K562 (cell line): ENCODE measurements at regions not wholly inside any gene's neighbourhood (a gene's known extent, or its start where the extent isn't known, plus 50 kb on each side); places are given as distances from the start of the nearest gene placed in this dataset.

Source experiments
- ATAC-seq: fragments of 200-7000 bp; cut with Tn5 transposase; 3 replicates; pipeline ENCODE4 v1.9.1; 2020; ENCODE audit warnings: moderate library complexity
- BruUV-seq: library from RNA; stranded (reverse); fragments of 400-500 nt; replicated peaks from 2 replicates; lab custom pipeline; 2021; lab: Mats Ljungman, UMichigan
- CTCF ChIA-PET: fragments of 300-600 bp; formaldehyde crosslinking; extraction: SDS; loops from one replicate; lab custom pipeline; 2021; ENCODE audit warnings: low intra/inter-chr PET ratio; lab: Yijun Ruan, JAX
- POLR2A ChIA-PET: fragments of 300-600, 350-650 bp; sonication (Branson Sonifier 250); formaldehyde crosslinking; extraction: SDS; loops from one replicate; lab custom pipeline; 2021; ENCODE audit warnings: antibody characterized with exemption, inconsistent platforms; lab: Yijun Ruan, JAX
- DNase-seq, 4 experiments: peaks; one replicate each; pipeline versions ENCODE4 v3.0.0 to v3.0.0-alpha.2; 2011 to 2018; ENCODE audit warnings: low spot score in 3 of 4, mixed read lengths in 3 of 4; ENCODE audit errors: extremely low read depth in 1 of 4
- FAIRE-seq: peaks from 2 replicates; lab custom pipeline; 2011; peaks lifted over from hg19 to GRCh38; lab: Jason Lieb, UNC
- H2AFZ ChIP-seq: 2 replicates; pipeline ENCODE4 v1.6.0; 2011; ENCODE audit warnings: low read depth, low read length, control low read depth, inconsistent platforms
- H3K27ac ChIP-seq: fragments of 200-600 bp; 3 replicates; pipeline ENCODE4 v1.8.0; 2011; ENCODE audit warnings: low read depth, mild to moderate bottlenecking, control low read depth, inconsistent platforms, low read length, moderate library complexity, mixed read lengths; ENCODE audit errors: extremely low read depth
- H3K27me3 ChIP-seq, 2 experiments: fragments of 300-600 bp in 1 of 2; 2 replicates in 1 of 2; 3 replicates in 1 of 2; pipeline versions ENCODE4 v1.6.0 to v1.8.0; 2011; ENCODE audit warnings: inconsistent platforms in 2 of 2, low read length in 2 of 2, mild to moderate bottlenecking in 1 of 2, mixed read lengths in 1 of 2, moderate library complexity in 1 of 2; ENCODE audit not compliant: control insufficient read depth in 2 of 2, insufficient read depth in 2 of 2
- H3K36me3 ChIP-seq: fragments of 300-600 bp; 3 replicates; pipeline ENCODE4 v1.8.0; 2011; ENCODE audit warnings: mild to moderate bottlenecking, low read length, inconsistent platforms; ENCODE audit not compliant: control insufficient read depth, insufficient read depth
- H3K4me1 ChIP-seq, 2 experiments: fragments of 200-600 bp in 1 of 2; replicated peaks in 1 of 2; 2 replicates in 1 of 2; 3 replicates in 1 of 2; pipeline versions ENCODE4 v1.5.1 to v1.8.0; 2011; ENCODE audit warnings: inconsistent platforms in 2 of 2, low read length in 2 of 2, mild to moderate bottlenecking in 1 of 2, mixed read lengths in 1 of 2, moderate library complexity in 1 of 2; ENCODE audit not compliant: control insufficient read depth in 2 of 2, insufficient read depth in 2 of 2
- H3K4me2 ChIP-seq: 2 replicates; pipeline ENCODE4 v1.6.1; 2011; ENCODE audit warnings: low read length, control low read depth, inconsistent platforms, mixed read lengths; ENCODE audit not compliant: insufficient read depth
- H3K4me3 ChIP-seq: fragments of 200-600 bp; sonication (generic), shearing (Covaris generic); 2 replicates; pipeline ENCODE4 v1.5.1; 2016; ENCODE audit warnings: control low read depth, inconsistent platforms
- H3K79me2 ChIP-seq: fragments of 200-600 bp; 3 replicates; pipeline ENCODE4 v1.8.0; 2011; ENCODE audit warnings: low read length, inconsistent platforms; ENCODE audit not compliant: control insufficient read depth, insufficient read depth
- H3K9ac ChIP-seq, 2 experiments: 2 replicates each; pipeline versions ENCODE4 v1.6.0 to v1.6.1; 2011; ENCODE audit warnings: low read depth in 2 of 2, low read length in 2 of 2, control low read depth in 1 of 2, inconsistent platforms in 1 of 2, mild to moderate bottlenecking in 1 of 2, mixed read lengths in 1 of 2; ENCODE audit not compliant: insufficient read depth in 1 of 2
- H3K9me1 ChIP-seq: one replicate; pipeline ENCODE4 v1.6.0; 2011; ENCODE audit warnings: inconsistent platforms, mild to moderate bottlenecking, low read length, moderate library complexity; ENCODE audit not compliant: control insufficient read depth, insufficient read depth
- H3K9me3 ChIP-seq: replicated peaks from 2 replicates; pipeline ENCODE4 v1.5.1; 2011; ENCODE audit warnings: low read depth, low read length, inconsistent platforms; ENCODE audit not compliant: control insufficient read depth, insufficient read depth
- H4K20me1 ChIP-seq: replicated peaks from 2 replicates; pipeline ENCODE4 v1.6.1; 2011; ENCODE audit warnings: low read length, inconsistent platforms, mixed read lengths; ENCODE audit not compliant: control insufficient read depth, insufficient read depth
- BDP1 ChIP-seq: IDR thresholded peaks from 3 replicates; pipeline ENCODE4 v1.6.1; 2011; ENCODE audit not compliant: insufficient read length, insufficient read depth
- BRCA1 ChIP-seq, 2 experiments: fragments of 450-650 bp in 1 of 2; sonication (generic) in 1 of 2; formaldehyde crosslinking in 1 of 2; IDR thresholded peaks; 2 replicates each; pipeline versions ENCODE4 v1.5.0 to v1.6.1; 2017 to 2020; ENCODE audit warnings: mild to moderate bottlenecking in 1 of 2, missing genetic modification reagents in 1 of 2
- CBX3 ChIP-seq, 2 experiments: IDR thresholded peaks; 1 replicate in 1 of 2; 2 replicates in 1 of 2; pipeline ENCODE4 v1.6.1; 2012; ENCODE audit warnings: inconsistent platforms in 2 of 2, low read length in 2 of 2, borderline replicate concordance in 1 of 2, control low read depth in 1 of 2
- ERF ChIP-seq: fragments of 450-650 bp; formaldehyde crosslinking; IDR thresholded peaks from 2 replicates; pipeline ENCODE4 v1.4.0; 2020; ENCODE audit warnings: mild to moderate bottlenecking, mixed read lengths
- FOXA1 ChIP-seq: fragments of 450-650 bp; IDR thresholded peaks from 2 replicates; pipeline ENCODE4 v1.6.1; 2016; ENCODE audit warnings: mild to moderate bottlenecking, borderline replicate concordance
- HDGF ChIP-seq: fragments of 450-650 bp; IDR thresholded peaks from 2 replicates; pipeline ENCODE4 v1.6.1; 2016
- KLF13 ChIP-seq: fragments of 450-650 bp; IDR thresholded peaks from 2 replicates; pipeline ENCODE4 v1.6.1; 2016; ENCODE audit warnings: missing genetic modification characterization, low read depth, mild to moderate bottlenecking, missing compliant biosample characterization, moderate library complexity, borderline replicate concordance
- LCOR ChIP-seq: sonication (generic); formaldehyde crosslinking; IDR thresholded peaks from 2 replicates; pipeline ENCODE4 v1.8.0; 2022; ENCODE audit warnings: mild to moderate bottlenecking, missing genetic modification reagents
- MBD2 ChIP-seq: sonication (generic); IDR thresholded peaks from 2 replicates; pipeline ENCODE4 v1.6.1; 2016; ENCODE audit warnings: low read depth, borderline replicate concordance
- MECOM ChIP-seq: fragments of 250-450 bp; sonication (Bioruptor Pico); IDR thresholded peaks from 2 replicates; pipeline ENCODE4 v1.8.0; 2022; ENCODE audit warnings: inconsistent platforms
- MEIS2 ChIP-seq: fragments of 450-650 bp; IDR thresholded peaks from 2 replicates; pipeline ENCODE4 v1.6.1; 2014; ENCODE audit warnings: mild to moderate bottlenecking; ENCODE audit not compliant: partially characterized antibody
- POLR3G ChIP-seq: IDR thresholded peaks from 2 replicates; pipeline ENCODE4 v1.6.1; 2011; ENCODE audit not compliant: insufficient read length, insufficient replicate concordance; ENCODE audit errors: extremely low read depth
- PRMT5 ChIP-seq: sonication (generic); formaldehyde crosslinking; IDR thresholded peaks from 2 replicates; pipeline ENCODE4 v1.5.0; 2020; ENCODE audit warnings: missing genetic modification reagents
- RBBP5 ChIP-seq: fragments of 200-600 bp; sonication (generic); IDR thresholded peaks from 2 replicates; pipeline ENCODE4 v1.6.1; 2012; ENCODE audit warnings: borderline replicate concordance, mild to moderate bottlenecking, low read length, control low read depth, inconsistent platforms; ENCODE audit not compliant: insufficient read depth, poor library complexity, severe bottlenecking
- RCOR1 ChIP-seq, 2 experiments: IDR thresholded peaks; 2 replicates each; pipeline ENCODE4 v1.6.1; 2012; ENCODE audit warnings: low read depth in 2 of 2, low read length in 2 of 2, borderline replicate concordance in 1 of 2, improper control_type of control experiment in 1 of 2
- SIRT6 ChIP-seq: IDR thresholded peaks from one replicate; pipeline ENCODE4 v1.6.1; 2012; ENCODE audit warnings: low read depth, mild to moderate bottlenecking, control low read depth, inconsistent platforms, low read length, moderate library complexity
- SMARCB1 ChIP-seq: IDR thresholded peaks from 2 replicates; pipeline ENCODE4 v1.6.1; 2011; ENCODE audit warnings: improper control_type of control experiment, low read depth; ENCODE audit not compliant: insufficient read length
- TRIM28 ChIP-seq: fragments of 450-650 bp; IDR thresholded peaks from 2 replicates; pipeline ENCODE4 v1.6.1; 2017
- ZFX ChIP-seq: sonication (generic); formaldehyde crosslinking; IDR thresholded peaks from 2 replicates; pipeline ENCODE4 v1.8.0; 2022; ENCODE audit warnings: mild to moderate bottlenecking, missing genetic modification reagents, moderate library complexity
- WGBS: fragments of 100-300 bp; shearing (Covaris generic); methylation state at CpG from one replicate; pipeline ENCODE4 v1.1.6; 2016; ENCODE audit warnings: low coverage, mixed read lengths; ENCODE audit not compliant: insufficient coverage; ENCODE audit errors: missing lambda C conversion rate; 5-methylcytosine and 5-hydroxymethylcytosine counted together
- in situ Hi-C: fragments of 300-500 bp; cut with MboI; formaldehyde crosslinking; loops from 4 replicates; pipeline ENCODE4 v1.15.0; 2018; ENCODE audit warnings: inconsistent platforms, mixed read lengths
- intact Hi-C: fragments of 100-400 bp; cut with micrococcal nuclease; formaldehyde crosslinking; loops from 2 replicates; pipeline ENCODE4 v1.14.2; 2022
- TF ChIP-seq, protein P1 (sequence below): fragments of 450-650 bp; IDR thresholded peaks from 2 replicates; pipeline ENCODE4 v1.6.1; 2016

DNA sequence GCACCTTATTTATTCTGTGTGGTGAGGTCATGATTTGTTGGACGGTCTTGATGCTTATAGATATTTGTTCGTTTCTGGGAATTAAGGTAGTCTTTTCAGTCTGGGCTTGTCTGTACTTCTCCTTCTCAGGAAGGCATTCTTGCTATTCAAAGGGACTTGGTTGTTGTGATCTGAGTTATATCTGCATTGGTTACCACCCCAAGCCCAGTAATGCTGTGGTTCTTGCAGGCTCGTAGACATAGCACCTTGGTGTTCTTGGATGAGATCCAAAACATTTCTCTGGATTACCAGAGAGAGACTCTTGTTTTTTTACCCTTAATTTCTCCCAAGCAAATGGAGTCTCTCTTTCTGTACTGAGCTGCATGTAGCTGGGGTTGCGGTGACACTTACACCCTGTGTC is 128.0 kb upstream of the CBLB start:
- Histone ChIP-seq H2AFZ (no peak overlapping the region), H3K4me3 (no peak overlapping the region), H3K9ac (no peak overlapping the region), H3K9me3 (no peaks in the 10 kb centered on the region), H3K9me1 (no peaks in the 10 kb centered on the region), H3K27ac (no peak overlapping the region), H3K36me3 (no peaks in the 10 kb centered on the region), H3K27me3 (no peaks in the 10 kb centered on the region), H4K20me1 (no peaks in the 10 kb centered on the region), H3K4me2 (no peak overlapping the region), H3K4me1 (peaks cover 0 to 5% of the 10 kb centered on the region in 2 experiments; a peak in 3 of 5 replicates), H3K79me2 (no peaks in the 10 kb centered on the region)
- ChIA-PET POLR2A (no interaction called here), CTCF (no interaction called here)
- intact Hi-C loops = no loop called here
- FAIRE-seq (no peak), DNase-seq (no peak), ATAC-seq (no peak)
- BruUV-seq = no TSS peak
- no peak for TF ChIP-seq ZFX (CRISPR knock-in tag)
- no peak for TF ChIP-seq RBBP5
- no peak for TF ChIP-seq SIRT6
- TF ChIP-seq MEIS2 = no peak
- TF ChIP-seq POLR3G = no peak
- no peak for TF ChIP-seq KLF13 (tag)
- TF ChIP-seq BRCA1 (IDR thresholded peaks at IDR 0.05) = no peak
- no peak for TF ChIP-seq BRCA1 (CRISPR knock-in tag; IDR thresholded peaks at IDR 0.05)
- no peak for TF ChIP-seq RCOR1 (IDR thresholded peaks at IDR 0.05; ENCODE audit: borderline replicate concordance in 1 of 2, low read depth in 2 of 2, low read length in 2 of 2)
- TF ChIP-seq ERF (CRISPR knock-in tag) = no peak
- no peak for TF ChIP-seq LCOR (CRISPR knock-in tag)
- no peak for TF ChIP-seq HDGF
- TF ChIP-seq SMARCB1 = no peak
- no peak for TF ChIP-seq CBX3 (IDR thresholded peaks at IDR 0.05; ENCODE audit: borderline replicate concordance in 1 of 2, low read length in 2 of 2)
- no peak for TF ChIP-seq MECOM (CRISPR knock-in tag)
- TF ChIP-seq BDP1 = no peak
- no peak for TF ChIP-seq TRIM28
- no peak for TF ChIP-seq MBD2
- TF ChIP-seq, protein P1, sequence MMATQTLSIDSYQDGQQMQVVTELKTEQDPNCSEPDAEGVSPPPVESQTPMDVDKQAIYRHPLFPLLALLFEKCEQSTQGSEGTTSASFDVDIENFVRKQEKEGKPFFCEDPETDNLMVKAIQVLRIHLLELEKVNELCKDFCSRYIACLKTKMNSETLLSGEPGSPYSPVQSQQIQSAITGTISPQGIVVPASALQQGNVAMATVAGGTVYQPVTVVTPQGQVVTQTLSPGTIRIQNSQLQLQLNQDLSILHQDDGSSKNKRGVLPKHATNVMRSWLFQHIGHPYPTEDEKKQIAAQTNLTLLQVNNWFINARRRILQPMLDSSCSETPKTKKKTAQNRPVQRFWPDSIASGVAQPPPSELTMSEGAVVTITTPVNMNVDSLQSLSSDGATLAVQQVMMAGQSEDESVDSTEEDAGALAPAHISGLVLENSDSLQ = no peak
- TF ChIP-seq PRMT5 (CRISPR knock-in tag) = no peak
- TF ChIP-seq FOXA1 = no peak
- in situ Hi-C loops = no loop called here
- WGBS = 47% methylated on average over 3 of the region's 4 CpGs
